Thoracic aorta (tissue), 2 donors: ENCODE measurements at regions not wholly inside any gene's neighbourhood (a gene's known extent, or its start where the extent isn't known, plus 50 kb on each side); places are given as distances from the start of the nearest gene placed in this dataset.

Experiments used
- ATAC-seq: fragments of 150-250 bp; one replicate; pipeline ENCODE4 v1.8.0; 2017; ENCODE audit warnings: low read depth; ENCODE audit not compliant: insufficient number of reproducible peaks, low FRiP score
- DNase-seq: peaks from one replicate; pipeline ENCODE4 v3.0.0-alpha.2; 2020; ENCODE audit warnings: low spot score
- H3K27ac ChIP-seq, 2 donors: fragments of 200-600 bp; sonication (generic); 1 replicate in 1 of 2; 2 replicates in 1 of 2; pipeline ENCODE4 v1.5.1; 2016; ENCODE audit warnings: mild to moderate bottlenecking in 2 of 2, moderate library complexity in 2 of 2
- H3K27me3 ChIP-seq: fragments of 200-600 bp; sonication (generic); replicated peaks from 2 replicates; pipeline ENCODE4 v1.6.0; 2016; ENCODE audit warnings: mild to moderate bottlenecking; ENCODE audit not compliant: insufficient read depth
- H3K36me3 ChIP-seq: fragments of 200-600 bp; sonication (generic); one replicate; pipeline ENCODE4 v1.5.1; 2016
- H3K4me1 ChIP-seq, 2 donors: fragments of 200-600 bp; sonication (generic); 1 replicate in 1 of 2; 2 replicates in 1 of 2; pipeline versions ENCODE4 v1.5.1 to v1.6.0; 2016; ENCODE audit warnings: low read depth in 2 of 2, mild to moderate bottlenecking in 1 of 2; ENCODE audit not compliant: control insufficient read depth in 1 of 2
- H3K4me3 ChIP-seq: fragments of 200-600 bp; sonication (generic); 2 replicates; pipeline ENCODE4 v1.5.1; 2016; ENCODE audit warnings: mild to moderate bottlenecking
- H3K9me3 ChIP-seq: fragments of 200-600 bp; sonication (generic); 2 replicates; pipeline ENCODE4 v1.5.1; 2016
- TF ChIP-seq, protein P1 (sequence below): fragments of 200-600 bp; sonication (generic); IDR thresholded peaks from one replicate; pipeline ENCODE4 v1.5.1; 2019; ENCODE audit warnings: antibody characterized with exemption

DNA sequence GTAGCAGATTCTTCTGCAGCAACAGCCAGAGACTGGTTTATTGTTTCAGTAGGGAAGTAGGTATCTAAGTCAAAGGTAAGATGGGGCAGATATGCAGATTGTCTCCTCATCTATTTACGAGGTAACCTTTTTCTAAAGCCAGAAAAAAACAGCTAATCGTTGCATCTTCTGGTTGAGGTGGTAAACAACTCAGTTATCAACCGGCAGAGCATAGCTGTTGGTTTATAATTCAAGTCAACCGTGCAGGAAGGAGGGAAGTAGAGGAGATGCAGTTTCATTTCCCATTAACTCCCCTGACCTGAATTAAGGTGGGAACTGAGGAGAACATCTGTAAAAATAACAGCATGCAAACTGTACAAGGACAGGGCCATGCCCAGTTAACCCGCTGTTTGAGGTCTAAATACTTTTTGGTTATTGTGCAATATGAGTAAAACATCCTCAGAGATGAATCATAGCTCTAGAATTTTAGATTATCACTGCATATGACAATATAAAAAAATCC is 156.5 kb upstream of the ITGB1 start:
- Histone ChIP-seq H3K27ac (no peak overlapping the region), H3K9me3 (no peaks in the 10 kb centered on the region), H3K36me3 (no peaks in the 10 kb centered on the region), H3K4me1 (peaks cover 0 to 17% of the 10 kb centered on the region in 2 donors), H3K4me3 (no peak overlapping the region), H3K27me3 (no peaks in the 10 kb centered on the region)
- DNase-seq, result no peak
- TF ChIP-seq, protein P1, sequence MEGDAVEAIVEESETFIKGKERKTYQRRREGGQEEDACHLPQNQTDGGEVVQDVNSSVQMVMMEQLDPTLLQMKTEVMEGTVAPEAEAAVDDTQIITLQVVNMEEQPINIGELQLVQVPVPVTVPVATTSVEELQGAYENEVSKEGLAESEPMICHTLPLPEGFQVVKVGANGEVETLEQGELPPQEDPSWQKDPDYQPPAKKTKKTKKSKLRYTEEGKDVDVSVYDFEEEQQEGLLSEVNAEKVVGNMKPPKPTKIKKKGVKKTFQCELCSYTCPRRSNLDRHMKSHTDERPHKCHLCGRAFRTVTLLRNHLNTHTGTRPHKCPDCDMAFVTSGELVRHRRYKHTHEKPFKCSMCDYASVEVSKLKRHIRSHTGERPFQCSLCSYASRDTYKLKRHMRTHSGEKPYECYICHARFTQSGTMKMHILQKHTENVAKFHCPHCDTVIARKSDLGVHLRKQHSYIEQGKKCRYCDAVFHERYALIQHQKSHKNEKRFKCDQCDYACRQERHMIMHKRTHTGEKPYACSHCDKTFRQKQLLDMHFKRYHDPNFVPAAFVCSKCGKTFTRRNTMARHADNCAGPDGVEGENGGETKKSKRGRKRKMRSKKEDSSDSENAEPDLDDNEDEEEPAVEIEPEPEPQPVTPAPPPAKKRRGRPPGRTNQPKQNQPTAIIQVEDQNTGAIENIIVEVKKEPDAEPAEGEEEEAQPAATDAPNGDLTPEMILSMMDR, result no peak
- no peak for ATAC-seq

DNA sequence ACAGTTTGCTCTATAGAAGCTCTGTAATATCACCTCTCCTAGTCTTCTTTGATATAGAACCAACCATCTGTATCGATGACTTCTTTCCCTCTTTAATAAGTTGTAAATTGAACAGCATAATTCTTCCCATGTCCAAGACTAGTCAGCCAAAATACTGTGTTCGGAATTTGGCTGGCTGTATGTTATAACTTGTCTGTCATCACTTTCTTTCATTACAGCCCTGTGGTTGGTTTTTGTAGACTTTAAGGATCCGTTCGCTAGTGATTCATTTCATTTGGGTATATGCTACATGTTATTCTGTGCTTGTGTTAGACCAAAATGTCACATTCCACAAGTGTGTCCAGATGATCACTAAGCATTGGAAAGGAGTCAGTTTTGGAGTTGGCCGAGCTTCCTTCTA is 155.4 kb upstream of the ITGB1 start:
- TF ChIP-seq, protein P1, result no peak
- DNase-seq (no peak), ATAC-seq (no peak)
- Histone ChIP-seq H3K27ac (no peak overlapping the region), H3K36me3 (no peaks in the 10 kb centered on the region), H3K4me1 (peaks cover 0 to 17% of the 10 kb centered on the region in 2 donors), H3K27me3 (no peaks in the 10 kb centered on the region), H3K9me3 (no peaks in the 10 kb centered on the region), H3K4me3 (no peak overlapping the region)

DNA sequence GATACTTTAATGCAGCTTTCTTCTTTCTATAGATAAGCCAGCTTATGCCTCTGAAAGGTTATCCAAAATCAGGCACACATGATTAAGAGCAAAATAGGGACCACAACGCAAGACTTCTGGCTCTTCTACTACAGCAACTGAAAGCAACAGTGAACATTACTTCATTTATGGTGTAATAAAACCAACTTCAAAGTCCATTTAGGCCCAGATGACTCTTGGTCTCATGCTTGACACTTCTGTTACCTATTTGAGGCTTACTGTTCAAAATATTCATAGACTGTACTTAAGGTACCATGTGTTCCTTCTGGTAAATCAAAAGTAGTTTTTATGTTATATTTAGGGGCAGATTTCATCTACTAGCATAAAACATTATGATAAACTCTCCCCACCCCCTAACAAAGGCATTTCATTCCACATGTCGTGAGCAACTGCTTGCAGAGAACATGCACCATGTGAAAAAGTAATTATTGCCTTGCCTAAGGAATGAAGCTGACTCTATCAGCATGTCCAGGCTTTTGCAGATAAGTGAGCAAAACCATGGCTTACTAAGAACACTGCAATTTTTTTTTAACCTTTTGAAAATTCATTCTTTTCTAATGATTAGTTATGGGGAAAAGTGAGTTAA is 154.9 kb upstream of the ITGB1 start:
- Histone ChIP-seq H3K4me1 (peaks cover 0 to 17% of the 10 kb centered on the region in 2 donors), H3K27ac (no peak overlapping the region), H3K4me3 (no peak overlapping the region), H3K27me3 (no peaks in the 10 kb centered on the region), H3K9me3 (no peaks in the 10 kb centered on the region), H3K36me3 (no peaks in the 10 kb centered on the region)
- TF ChIP-seq, protein P1, result no peak
- no peak for ATAC-seq
- DNase-seq, result no peak

DNA sequence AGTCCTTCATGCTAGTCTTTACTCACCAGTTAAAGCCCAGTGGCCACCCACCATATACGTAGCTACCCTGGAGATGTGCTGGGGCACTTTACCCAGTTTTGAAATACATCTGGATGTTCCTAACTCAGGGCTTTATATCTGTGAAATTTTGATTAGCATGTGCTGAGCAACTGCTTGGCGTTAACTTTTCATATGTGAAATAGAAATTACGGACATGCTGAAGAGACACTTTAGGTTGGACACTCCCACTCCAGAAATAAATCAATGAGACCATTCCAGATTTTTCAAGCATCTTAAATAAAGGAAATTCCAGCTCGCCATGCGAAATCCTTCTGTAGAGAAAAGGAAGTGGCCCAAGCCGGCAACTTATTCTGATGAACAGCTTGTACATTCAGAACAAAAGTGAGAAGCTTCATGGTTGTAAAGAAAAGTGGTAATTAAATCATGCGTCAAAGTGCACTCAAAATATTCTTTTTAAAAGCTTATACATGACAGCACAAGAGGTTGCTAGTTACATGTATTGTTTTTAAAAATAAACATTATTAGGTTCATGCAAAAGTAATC is 153.5 kb upstream of the ITGB1 start:
- H3K9me3 ChIP-seq, result no peaks in the 10 kb centered on the region
- peaks cover 0 to 17% of the 10 kb centered on the region in 2 donors for H3K4me1 ChIP-seq
- ATAC-seq (no peak), DNase-seq (no peak)
- no peaks in the 10 kb centered on the region for H3K27me3 ChIP-seq
- no peak overlapping the region for H3K4me3 ChIP-seq
- no peak overlapping the region for H3K27ac ChIP-seq
- H3K36me3 ChIP-seq, result no peaks in the 10 kb centered on the region
- TF ChIP-seq, protein P1, result no peak

DNA sequence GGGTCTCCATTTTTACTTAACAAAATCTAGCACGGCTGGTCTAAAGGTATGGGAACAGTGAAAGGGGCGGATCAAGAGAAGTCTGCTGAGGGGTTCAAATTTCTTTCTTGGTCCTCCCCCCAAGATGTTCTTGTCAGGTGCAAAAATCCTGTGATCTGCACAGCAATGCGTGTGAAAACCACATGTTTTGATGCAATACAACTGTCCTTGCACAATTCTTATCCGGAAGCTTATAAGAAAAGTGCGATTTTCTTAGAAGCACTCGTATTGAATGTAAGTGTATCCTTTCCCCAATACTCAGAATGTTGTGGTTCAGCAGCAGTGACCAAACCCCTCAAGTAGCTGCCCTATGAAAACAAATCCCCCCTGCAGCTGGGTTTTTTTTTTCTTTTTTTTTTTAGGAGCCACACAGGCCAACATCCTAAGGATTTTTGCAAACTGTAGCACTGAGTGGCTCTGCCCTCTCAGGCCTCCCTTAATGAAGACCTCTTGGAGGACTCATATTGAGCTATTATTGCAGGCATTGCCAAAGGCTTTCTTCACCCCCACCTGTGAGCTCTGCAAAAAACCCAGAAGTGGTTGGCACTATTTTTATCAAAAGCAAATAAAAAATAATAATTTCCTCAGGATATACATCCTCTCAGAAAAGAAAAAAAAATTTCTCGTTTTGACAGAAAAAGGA is 151.9 kb upstream of the ITGB1 start:
- no peaks in the 10 kb centered on the region for H3K27me3 ChIP-seq
- ATAC-seq (no peak), DNase-seq (no peak)
- no peak overlapping the region for H3K4me3 ChIP-seq
- peaks cover 0 to 17% of the 10 kb centered on the region in 2 donors for H3K4me1 ChIP-seq
- TF ChIP-seq, protein P1, result no peak
- no peaks in the 10 kb centered on the region for H3K36me3 ChIP-seq
- no peak overlapping the region for H3K27ac ChIP-seq
- no peaks in the 10 kb centered on the region for H3K9me3 ChIP-seq
